NT2/D1 (cell line): ENCODE measurements at regions not wholly inside any gene's neighbourhood (a gene's known extent, or its start where the extent isn't known, plus 50 kb on each side); places are given as distances from the start of the nearest gene placed in this dataset.
A peak's percentile ranks its signal among the peaks of the same experiment; 100 is the strongest.

ENCODE experiments used
- DNase-seq: peaks from one replicate; pipeline ENCODE4 v3.0.0-alpha.2; 2011; ENCODE audit warnings: low read depth, low spot score
- H3K27me3 ChIP-seq: 2 replicates; pipeline ENCODE4 v1.6.0; 2011; ENCODE audit warnings: mild to moderate bottlenecking; ENCODE audit not compliant: insufficient read length, insufficient read depth
- H3K36me3 ChIP-seq: 2 replicates; pipeline ENCODE4 v1.6.1; 2011; ENCODE audit warnings: mild to moderate bottlenecking, low read length, mixed read lengths; ENCODE audit not compliant: insufficient read depth, insufficient read length
- H3K4me1 ChIP-seq: 2 replicates; pipeline ENCODE4 v1.5.1; 2011; ENCODE audit not compliant: insufficient read depth, insufficient read length
- H3K4me3 ChIP-seq: 2 replicates; pipeline ENCODE4 v1.5.1; 2011; ENCODE audit warnings: low read depth; ENCODE audit not compliant: insufficient read length
- H3K9ac ChIP-seq: 2 replicates; pipeline ENCODE4 v1.6.0; 2011; ENCODE audit warnings: low read depth; ENCODE audit not compliant: insufficient read length
- H3K9me3 ChIP-seq: 2 replicates; pipeline ENCODE4 v1.5.1; 2011; ENCODE audit warnings: mild to moderate bottlenecking, low read length; ENCODE audit not compliant: insufficient read depth
- SUZ12 ChIP-seq: IDR thresholded peaks from 2 replicates; pipeline ENCODE4 v1.6.1; 2011; ENCODE audit not compliant: insufficient read length, insufficient read depth; ENCODE audit errors: extremely low read depth
- YY1 ChIP-seq: IDR thresholded peaks from 2 replicates; pipeline ENCODE4 v1.6.1; 2011; ENCODE audit not compliant: insufficient read length, insufficient read depth
- ZNF274 ChIP-seq: IDR thresholded peaks from 2 replicates; pipeline ENCODE4 v1.6.1; 2011; ENCODE audit warnings: mild to moderate bottlenecking, low read depth, low read length

GRCh38 chr12:90166012-90166411, 457.4 kb upstream of the ATP2B1 start:
- Histone ChIP-seq H3K4me1 (no peaks in the 10 kb centered on the region), H3K27me3 (no peaks in the 10 kb centered on the region), H3K9me3 (peaks cover 10% of the 10 kb centered on the region; the same call in 1 of the 2 replicates), H3K4me3 (no peak overlapping the region), H3K9ac (no peak overlapping the region), H3K36me3 (no peaks in the 10 kb centered on the region)
- TF ChIP-seq SUZ12 (no peak), ZNF274 (no peak), YY1 (no peak)
- DNase-seq, result no peak

GRCh38 chr12:90163975-90164374, 455.3 kb upstream of the ATP2B1 start:
- Histone ChIP-seq H3K27me3 (no peaks in the 10 kb centered on the region), H3K4me1 (no peaks in the 10 kb centered on the region), H3K9me3 (peaks cover 15% of the 10 kb centered on the region; the same call in 1 of the 2 replicates), H3K4me3 (no peak overlapping the region), H3K36me3 (no peaks in the 10 kb centered on the region), H3K9ac (no peak overlapping the region)
- DNase-seq, result no peak
- TF ChIP-seq YY1, result no peak
- no peak for TF ChIP-seq ZNF274
- TF ChIP-seq SUZ12, result no peak

GRCh38 chr12:90153827-90154226, 445.2 kb upstream of the ATP2B1 start:
- H3K4me1 ChIP-seq, result no peaks in the 10 kb centered on the region
- no peak overlapping the region for H3K4me3 ChIP-seq
- no peak overlapping the region for H3K9ac ChIP-seq
- H3K9me3 ChIP-seq, result no peaks in the 10 kb centered on the region
- H3K36me3 ChIP-seq, result no peaks in the 10 kb centered on the region
- no peak for TF ChIP-seq SUZ12
- DNase-seq, result no peak
- H3K27me3 ChIP-seq, result no peaks in the 10 kb centered on the region

- H3K9me3 ChIP-seq, result no peaks in the 10 kb centered on the region
- H3K9ac ChIP-seq, result no peak overlapping the region
- no peaks in the 10 kb centered on the region for H3K27me3 ChIP-seq
- TF ChIP-seq SUZ12 (no peak), ZNF274 (no peak), YY1 (no peak)
- peak; percentile 33 for DNase-seq
- no peaks in the 10 kb centered on the region for H3K4me1 ChIP-seq
- no peak overlapping the region for H3K4me3 ChIP-seq
- H3K36me3 ChIP-seq, result no peaks in the 10 kb centered on the region
These were observed 444.4 kb upstream of the ATP2B1 start for GRCh38 chr12:90152897-90153624.

- DNase-seq, result no peak
- Histone ChIP-seq H3K36me3 (no peaks in the 10 kb centered on the region), H3K9me3 (no peaks in the 10 kb centered on the region), H3K9ac (no peak overlapping the region), H3K4me1 (no peaks in the 10 kb centered on the region), H3K27me3 (no peaks in the 10 kb centered on the region), H3K4me3 (no peak overlapping the region)
- TF ChIP-seq ZNF274 (no peak), SUZ12 (no peak), YY1 (no peak)
These were observed 442.9 kb upstream of the ATP2B1 start for GRCh38 chr12:90151491-90152015.

- Histone ChIP-seq H3K9me3 (0 out of 2 replicates have a peak, but pooled peaks cover 3% of the 10 kb centered on the region), H3K4me1 (no peaks in the 10 kb centered on the region), H3K4me3 (no peak overlapping the region), H3K9ac (no peak overlapping the region), H3K27me3 (no peaks in the 10 kb centered on the region), H3K36me3 (no peaks in the 10 kb centered on the region)
- no peak for DNase-seq
- TF ChIP-seq YY1 (no peak), SUZ12 (no peak), ZNF274 (no peak)
These were observed 440.8 kb upstream of the ATP2B1 start for GRCh38 chr12:90149453-90149852.

GRCh38 chr12:90129366-90130030, 420.9 kb upstream of the ATP2B1 start:
- Histone ChIP-seq H3K4me3 (no peak overlapping the region), H3K27me3 (no peaks in the 10 kb centered on the region), H3K9ac (no peak overlapping the region), H3K9me3 (no peaks in the 10 kb centered on the region), H3K4me1 (no peaks in the 10 kb centered on the region), H3K36me3 (no peaks in the 10 kb centered on the region)
- DNase-seq, result no peak
- no peak for TF ChIP-seq SUZ12
- no peak for TF ChIP-seq ZNF274
- TF ChIP-seq YY1, result no peak
